ENCODE measurements at regions not wholly inside any gene's neighbourhood (a gene's known extent, or its start where the extent isn't known, plus 50 kb on each side); places are given as distances from the start of the nearest gene placed in this dataset.

DNA sequence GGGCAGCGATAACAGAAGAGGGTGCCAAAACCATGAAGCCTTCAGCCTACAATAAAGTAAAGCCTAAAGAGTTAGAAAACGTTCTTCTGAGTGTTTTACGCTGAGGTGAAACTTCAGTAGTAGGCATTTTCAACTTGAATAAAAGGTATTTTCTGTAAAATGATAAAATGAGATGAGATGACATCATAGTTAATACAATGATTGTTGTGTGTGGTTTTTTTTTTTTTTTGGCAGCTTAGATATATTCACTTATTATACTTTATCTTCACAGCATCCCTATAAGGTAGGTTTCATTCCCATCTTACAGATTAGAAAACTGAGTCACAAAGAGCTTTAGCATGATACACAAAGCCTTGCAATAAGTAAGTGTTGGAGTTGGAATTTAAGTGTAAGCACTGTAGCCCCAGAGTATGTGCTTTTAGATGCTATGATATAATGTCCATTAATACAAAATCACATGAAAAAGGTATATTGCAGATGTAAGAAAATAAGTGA is 291.9 kb upstream of the GRM7 start:
- 78 to 84% (median 80%) methylated on average over 3 of the region's 3 CpGs for WGBS, 5 donors
- Histone ChIP-seq H3K36me3 (no peaks in the 10 kb centered on the region), H3K27ac (no peak overlapping the region), H3K9me3 (no peaks in the 10 kb centered on the region), H3K27me3 (no peaks in the 10 kb centered on the region), H3K4me1 (no peaks in the 10 kb centered on the region), H3K4me3 (no peak overlapping the region)
- TF ChIP-seq EP300 (IDR thresholded peaks at IDR 0.05) (no peak), POLR2A (IDR thresholded peaks at IDR 0.05) (no peak), POLR2AphosphoS5 (IDR thresholded peaks at IDR 0.05) (no peak)
- TF ChIP-seq, protein P1, sequence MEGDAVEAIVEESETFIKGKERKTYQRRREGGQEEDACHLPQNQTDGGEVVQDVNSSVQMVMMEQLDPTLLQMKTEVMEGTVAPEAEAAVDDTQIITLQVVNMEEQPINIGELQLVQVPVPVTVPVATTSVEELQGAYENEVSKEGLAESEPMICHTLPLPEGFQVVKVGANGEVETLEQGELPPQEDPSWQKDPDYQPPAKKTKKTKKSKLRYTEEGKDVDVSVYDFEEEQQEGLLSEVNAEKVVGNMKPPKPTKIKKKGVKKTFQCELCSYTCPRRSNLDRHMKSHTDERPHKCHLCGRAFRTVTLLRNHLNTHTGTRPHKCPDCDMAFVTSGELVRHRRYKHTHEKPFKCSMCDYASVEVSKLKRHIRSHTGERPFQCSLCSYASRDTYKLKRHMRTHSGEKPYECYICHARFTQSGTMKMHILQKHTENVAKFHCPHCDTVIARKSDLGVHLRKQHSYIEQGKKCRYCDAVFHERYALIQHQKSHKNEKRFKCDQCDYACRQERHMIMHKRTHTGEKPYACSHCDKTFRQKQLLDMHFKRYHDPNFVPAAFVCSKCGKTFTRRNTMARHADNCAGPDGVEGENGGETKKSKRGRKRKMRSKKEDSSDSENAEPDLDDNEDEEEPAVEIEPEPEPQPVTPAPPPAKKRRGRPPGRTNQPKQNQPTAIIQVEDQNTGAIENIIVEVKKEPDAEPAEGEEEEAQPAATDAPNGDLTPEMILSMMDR (IDR thresholded peaks at IDR 0.05) = no peak
- intact Hi-C loops (cut with DNase I; ENCODE audit: low total_unique reads) = no loop called here
- no peak for DNase-seq

DNA sequence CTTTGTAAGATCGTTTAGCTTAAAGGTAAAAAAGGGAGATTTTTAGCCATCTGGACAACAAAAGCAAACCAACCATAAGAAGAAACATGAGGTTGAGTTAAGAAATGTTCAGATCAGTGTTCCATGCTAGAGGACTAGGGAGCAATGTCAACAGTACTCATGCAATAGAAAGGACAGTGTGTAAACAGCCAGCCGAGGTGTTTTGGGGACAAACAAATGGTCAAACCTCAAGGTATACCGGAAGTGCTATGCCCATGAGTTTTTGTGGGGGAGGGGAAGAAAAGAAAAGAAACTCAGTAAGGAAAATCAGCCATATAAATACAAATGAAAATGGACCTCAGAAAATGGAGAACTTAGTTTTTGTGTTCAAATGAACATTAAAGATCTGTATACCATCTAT is 289.5 kb upstream of the GRM7 start:
- H3K4me1 ChIP-seq = no peaks in the 10 kb centered on the region
- H3K36me3 ChIP-seq = no peaks in the 10 kb centered on the region
- H3K27me3 ChIP-seq = no peaks in the 10 kb centered on the region
- intact Hi-C loops (cut with DNase I; ENCODE audit: low total_unique reads) = no loop called here
- H3K9me3 ChIP-seq = no peaks in the 10 kb centered on the region
- H3K4me3 ChIP-seq = no peak overlapping the region
- no peak for DNase-seq
- H3K27ac ChIP-seq = no peak overlapping the region
- 45 to 62% (median 48%) methylated on average over 3 of the region's 3 CpGs for WGBS, 5 donors
- TF ChIP-seq POLR2AphosphoS5 (IDR thresholded peaks at IDR 0.05) = no peak
- TF ChIP-seq, protein P1 (IDR thresholded peaks at IDR 0.05) = no peak
- no peak for TF ChIP-seq POLR2A (IDR thresholded peaks at IDR 0.05)
- no peak for TF ChIP-seq EP300 (IDR thresholded peaks at IDR 0.05)

DNA sequence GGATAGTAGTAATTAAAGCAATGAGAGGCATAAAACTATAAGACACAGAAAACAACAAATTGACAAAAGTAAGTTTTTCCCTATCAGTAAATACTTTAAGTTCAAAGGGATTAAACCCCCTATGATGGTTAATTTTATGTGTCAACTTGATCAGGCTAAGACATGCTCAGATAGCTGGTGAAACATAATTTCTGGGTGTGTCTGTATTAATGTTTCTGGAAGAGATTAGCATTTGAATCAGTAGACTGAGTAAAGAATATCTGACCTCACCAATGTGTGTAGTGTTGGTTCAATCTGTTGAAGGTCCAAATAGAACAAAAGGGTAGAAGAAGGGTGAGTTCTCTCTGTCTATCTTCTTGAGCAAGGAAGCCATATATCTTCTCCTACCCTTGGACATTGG is 283.3 kb upstream of the GRM7 start:
- Histone ChIP-seq H3K27ac (no peak overlapping the region), H3K9me3 (peaks cover 0 to 4% (median 0%) of the 10 kb centered on the region in 4 donors)
- intact Hi-C loops (cut with DNase I; ENCODE audit: low total_unique reads) = no loop called here

DNA sequence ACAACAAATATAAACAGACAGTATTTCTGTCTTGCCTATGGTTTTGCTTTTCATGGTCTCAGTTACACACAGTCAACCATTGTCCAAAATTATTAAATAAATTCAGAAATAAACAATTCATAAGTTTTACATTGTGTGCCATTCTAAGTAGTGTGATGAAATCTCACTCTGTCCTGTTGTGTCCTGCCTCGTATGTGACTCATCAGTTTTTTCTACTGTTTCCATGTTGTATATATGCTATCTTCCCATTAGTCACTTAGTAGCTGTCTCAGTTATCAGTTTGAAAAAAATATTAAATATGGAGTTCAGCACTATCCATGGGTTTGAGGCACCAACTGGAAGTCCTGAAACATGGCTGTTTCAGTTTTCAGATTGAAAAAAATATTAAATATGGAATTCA is 282.4 kb upstream of the GRM7 start:
- WGBS, 5 donors = 72 to 78% (median 77%) methylated on average over 1 of the region's 1 CpG
- H3K36me3 ChIP-seq = no peaks in the 10 kb centered on the region
- no peak overlapping the region for H3K27ac ChIP-seq
- DNase-seq = no peak
- H3K27me3 ChIP-seq = no peaks in the 10 kb centered on the region
- no peak overlapping the region for H3K4me3 ChIP-seq
- TF ChIP-seq, protein P1 (IDR thresholded peaks at IDR 0.05) = no peak
- TF ChIP-seq EP300 (IDR thresholded peaks at IDR 0.05) (no peak), POLR2A (IDR thresholded peaks at IDR 0.05) (no peak), POLR2AphosphoS5 (IDR thresholded peaks at IDR 0.05) (no peak)
- intact Hi-C loops (cut with DNase I; ENCODE audit: low total_unique reads) = no loop called here
- H3K9me3 ChIP-seq = peaks cover 0 to 4% (median 0%) of the 10 kb centered on the region in 4 donors
- H3K4me1 ChIP-seq = no peaks in the 10 kb centered on the region

More for the DNA sequence above, 283.3 kb upstream of the GRM7 start:
- Histone ChIP-seq H3K27me3 (no peaks in the 10 kb centered on the region), H3K36me3 (no peaks in the 10 kb centered on the region), H3K4me3 (no peak overlapping the region), H3K4me1 (no peaks in the 10 kb centered on the region)
- no peak for TF ChIP-seq EP300 (IDR thresholded peaks at IDR 0.05)
- TF ChIP-seq, protein P1 (IDR thresholded peaks at IDR 0.05) = peak in 1 of 7 experiments; percentile 11
- no peak for TF ChIP-seq POLR2A (IDR thresholded peaks at IDR 0.05)
- no peak for TF ChIP-seq POLR2AphosphoS5 (IDR thresholded peaks at IDR 0.05)
- no peak for DNase-seq

All from stomach (tissue), 8 donors.